ENCODE measurements at regions not wholly inside any gene's neighbourhood (a gene's known extent, or its start where the extent isn't known, plus 50 kb on each side); places are given as distances from the start of the nearest gene placed in this dataset.
A peak's percentile ranks its signal among the peaks of the same experiment; 100 is the strongest.

DNA sequence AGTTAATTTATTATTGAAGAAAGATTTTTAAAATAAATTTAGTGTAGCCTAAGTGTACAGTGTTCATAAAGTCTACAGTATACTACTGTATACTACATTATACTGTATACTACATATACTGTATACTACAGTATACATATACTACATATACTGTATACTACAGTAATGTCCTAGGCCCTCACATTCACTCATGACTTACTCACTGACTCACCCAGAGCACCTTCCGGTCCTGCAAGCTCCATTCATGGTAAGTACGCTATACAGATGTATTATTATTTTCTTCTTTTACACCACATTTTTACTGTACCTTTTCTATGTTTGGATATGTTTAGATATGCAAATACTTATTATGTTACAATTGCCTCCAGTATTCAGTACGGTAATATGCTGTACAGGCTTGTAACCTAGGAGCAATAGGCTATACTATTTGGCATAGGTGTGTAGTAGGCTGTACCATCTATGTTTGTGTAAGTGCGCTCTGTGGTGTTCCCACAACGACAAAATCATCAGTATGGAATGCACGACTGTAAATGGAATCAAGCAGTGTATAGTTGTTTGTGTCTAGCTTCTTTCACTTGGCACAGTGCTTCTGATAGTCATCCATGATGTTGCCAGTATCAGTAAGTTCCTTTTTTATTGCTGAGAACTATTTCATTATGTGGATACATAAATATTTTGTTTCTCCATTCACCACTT lies 245.7 kb downstream of the MTX2 start:
- no peak for DNase-seq (ENCODE audit: low read depth, low spot score)
- in situ Hi-C loops (cut with HindIII; ENCODE audit: low pct_unique_long_range_greater_than_20kb, low sequenced_read_pairs) = no loop called here

DNA sequence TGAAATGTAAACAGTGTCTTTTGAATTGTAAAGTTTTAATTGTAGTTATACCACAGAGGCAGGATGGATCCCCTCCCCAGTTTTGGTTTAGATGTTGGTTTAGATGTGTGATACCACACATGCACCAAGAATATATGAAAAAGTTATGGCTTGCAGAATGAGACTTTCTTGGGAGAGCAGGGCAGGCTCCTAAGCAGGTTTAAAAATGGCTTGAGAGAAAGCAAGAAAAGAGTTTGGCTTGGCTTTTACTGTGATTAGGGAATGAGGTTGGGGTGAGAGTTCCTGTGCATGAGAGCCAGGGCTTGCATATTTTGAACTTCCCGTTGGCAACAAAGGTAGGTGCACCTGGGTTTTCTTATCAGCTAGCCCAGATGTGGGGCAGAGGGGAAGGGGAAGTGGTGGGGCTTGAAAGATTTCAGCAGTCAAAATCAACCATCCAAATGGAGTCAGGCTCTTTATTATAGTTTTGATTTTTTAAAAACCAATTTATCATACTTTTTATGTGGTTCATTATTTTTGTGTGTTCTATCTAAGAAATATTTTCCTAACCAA lies 246.9 kb downstream of the MTX2 start:
- no peak for DNase-seq (ENCODE audit: low read depth, low spot score)
- in situ Hi-C loops (cut with HindIII; ENCODE audit: low pct_unique_long_range_greater_than_20kb, low sequenced_read_pairs) = no loop called here

DNA sequence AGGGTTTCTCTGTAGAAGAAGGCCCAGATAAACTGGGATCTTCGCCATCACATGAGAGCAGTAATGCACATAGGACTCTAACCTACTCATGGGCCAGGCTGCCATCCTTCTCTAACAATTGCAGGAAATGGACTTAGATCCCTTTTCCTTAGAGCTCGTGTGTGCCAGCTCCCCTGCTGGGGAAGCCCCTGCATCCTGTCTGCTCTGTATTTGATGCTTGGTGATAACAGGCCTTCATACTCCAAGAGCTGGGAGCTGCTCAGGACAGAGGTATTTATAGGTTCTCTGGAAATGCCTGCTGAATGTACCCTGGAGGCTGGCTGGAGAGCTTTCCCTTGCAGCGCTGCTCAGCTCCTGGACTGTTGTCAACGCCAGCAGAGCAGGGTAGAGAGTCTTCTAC lies 249.6 kb downstream of the MTX2 start:
- DNase-seq (ENCODE audit: low read depth, low spot score) = no peak

DNA sequence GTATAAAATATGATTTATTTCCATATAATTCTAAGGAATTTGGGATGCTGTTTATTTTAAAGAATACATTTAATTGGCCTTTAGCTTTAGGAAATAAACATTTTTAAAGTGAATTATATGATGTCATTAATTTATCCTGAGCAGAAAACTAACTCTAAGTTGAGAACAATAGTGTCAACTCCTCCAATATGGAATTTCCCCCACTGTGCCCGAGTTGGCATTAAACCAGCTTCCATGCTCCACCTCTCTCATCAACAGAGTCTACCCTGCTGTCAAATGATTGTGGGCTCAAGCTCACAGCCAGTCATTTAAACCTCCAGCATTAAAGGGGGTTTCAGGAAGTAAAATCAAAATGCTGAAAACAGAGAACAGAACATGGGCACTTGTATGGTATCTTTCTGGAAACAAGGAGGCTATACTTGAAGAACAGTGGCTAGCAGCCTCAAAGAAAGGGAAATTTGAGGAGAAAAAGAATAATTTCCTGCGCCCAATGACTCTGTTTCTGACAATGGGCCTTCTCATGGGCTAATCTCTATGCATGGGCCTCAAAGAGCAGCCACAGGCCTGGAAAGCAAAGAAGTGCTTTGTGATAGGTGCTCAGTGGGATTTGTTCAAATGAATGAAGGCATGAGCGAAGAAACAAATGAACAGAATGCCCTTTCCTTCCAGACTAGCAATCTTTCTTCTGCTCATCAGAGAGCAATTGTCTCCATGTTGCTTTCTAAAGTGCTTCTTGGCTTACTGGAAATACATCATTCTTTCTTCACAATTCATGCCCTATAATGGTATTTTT lies 252.8 kb downstream of the MTX2 start:
- peak; percentile 89 for DNase-seq (ENCODE audit: low read depth, low spot score)

More for the DNA sequence above, 249.6 kb downstream of the MTX2 start:
- in situ Hi-C loops (cut with HindIII; ENCODE audit: low pct_unique_long_range_greater_than_20kb, low sequenced_read_pairs) = no loop called here

DNA sequence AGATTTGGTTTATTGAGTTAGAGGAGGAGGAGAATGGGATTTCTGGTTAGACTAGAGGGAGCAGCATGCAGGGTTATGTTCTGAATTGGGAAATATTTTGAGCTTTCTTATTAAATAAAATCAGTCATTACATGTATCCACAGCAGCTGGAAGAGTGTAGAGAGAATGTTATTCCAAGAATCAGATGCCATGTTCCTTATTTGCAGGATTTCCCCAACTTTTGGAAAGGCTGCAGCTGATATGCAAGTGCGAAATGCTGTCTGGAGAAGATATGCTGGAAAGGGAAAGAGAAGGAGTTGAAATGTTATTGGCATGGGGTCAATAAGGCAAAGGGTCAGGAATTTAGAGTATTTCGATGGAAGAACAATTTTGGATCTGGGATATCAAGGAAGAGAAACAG lies 255.8 kb downstream of the MTX2 start:
- DNase-seq (ENCODE audit: low read depth, low spot score) = no peak
- in situ Hi-C loops (cut with HindIII; ENCODE audit: low pct_unique_long_range_greater_than_20kb, low sequenced_read_pairs) = no loop called here

More for the DNA sequence above, 252.8 kb downstream of the MTX2 start:
- in situ Hi-C loops (cut with HindIII; ENCODE audit: low pct_unique_long_range_greater_than_20kb, low sequenced_read_pairs) = no loop called here

DNA sequence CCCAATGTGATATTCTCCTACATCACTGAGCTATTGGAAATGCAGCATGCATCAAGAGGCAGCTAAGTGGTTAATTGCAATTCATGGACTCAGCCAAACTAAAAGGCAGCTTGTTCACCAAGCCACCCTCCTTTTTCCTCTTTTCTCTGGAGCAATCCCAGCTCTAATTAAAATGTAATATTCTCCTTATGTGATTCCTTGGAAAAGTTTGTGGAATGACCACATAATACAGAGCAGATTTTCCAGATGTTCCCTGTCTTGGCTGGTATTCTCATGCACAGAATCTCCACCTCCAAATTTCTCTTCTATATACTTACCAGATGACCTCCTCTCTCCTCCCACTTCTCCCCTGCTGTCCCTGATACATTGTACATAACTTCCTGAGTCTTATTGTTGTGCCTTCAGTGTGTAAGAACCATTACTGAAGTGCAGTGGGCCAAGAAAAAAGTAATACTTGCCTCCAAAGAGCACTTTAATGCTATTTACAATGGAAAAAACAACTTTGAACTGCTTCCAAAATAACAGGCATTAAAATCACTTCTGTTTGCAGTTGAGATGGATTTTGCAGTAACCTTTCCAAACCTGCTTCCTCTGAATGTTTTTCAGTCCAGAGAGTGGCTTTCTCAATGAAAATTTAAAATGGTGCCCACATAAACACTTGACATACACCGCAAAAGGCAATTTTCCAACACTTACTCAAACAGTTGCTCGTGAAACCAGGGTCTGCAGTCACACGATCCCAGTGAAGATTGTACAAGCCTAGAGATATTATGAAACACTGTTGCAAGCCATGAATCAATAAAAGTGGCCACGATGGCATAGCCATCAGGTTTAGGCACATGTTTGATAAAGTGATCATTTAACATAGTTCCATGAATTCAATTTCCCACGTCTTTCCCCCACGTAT lies 258.0 kb downstream of the MTX2 start:
- in situ Hi-C loops (cut with HindIII; ENCODE audit: low pct_unique_long_range_greater_than_20kb, low sequenced_read_pairs) = no loop called here
- no peak for DNase-seq (ENCODE audit: low read depth, low spot score)

DNA sequence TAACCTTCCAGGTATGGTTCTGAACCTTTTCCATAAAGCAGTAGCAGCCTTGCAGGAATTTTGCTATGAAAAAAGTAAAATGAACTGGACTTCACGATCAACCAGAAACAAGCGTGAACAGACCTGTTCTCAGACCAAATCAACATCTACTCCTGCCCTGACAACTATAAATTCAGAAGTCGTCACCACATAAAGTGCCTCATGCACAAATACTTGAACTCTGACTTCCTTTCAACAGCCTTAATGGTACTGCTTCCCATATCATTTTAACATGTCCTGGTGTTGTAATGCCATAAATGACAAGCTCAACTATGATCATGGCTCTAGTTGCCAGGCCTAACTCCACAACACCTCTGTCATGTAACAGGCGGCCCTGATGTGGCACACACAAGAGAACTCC lies 262.4 kb downstream of the MTX2 start:
- DNase-seq (ENCODE audit: low read depth, low spot score) = no peak
- in situ Hi-C loops (cut with HindIII; ENCODE audit: low pct_unique_long_range_greater_than_20kb, low sequenced_read_pairs) = no loop called here

DNA sequence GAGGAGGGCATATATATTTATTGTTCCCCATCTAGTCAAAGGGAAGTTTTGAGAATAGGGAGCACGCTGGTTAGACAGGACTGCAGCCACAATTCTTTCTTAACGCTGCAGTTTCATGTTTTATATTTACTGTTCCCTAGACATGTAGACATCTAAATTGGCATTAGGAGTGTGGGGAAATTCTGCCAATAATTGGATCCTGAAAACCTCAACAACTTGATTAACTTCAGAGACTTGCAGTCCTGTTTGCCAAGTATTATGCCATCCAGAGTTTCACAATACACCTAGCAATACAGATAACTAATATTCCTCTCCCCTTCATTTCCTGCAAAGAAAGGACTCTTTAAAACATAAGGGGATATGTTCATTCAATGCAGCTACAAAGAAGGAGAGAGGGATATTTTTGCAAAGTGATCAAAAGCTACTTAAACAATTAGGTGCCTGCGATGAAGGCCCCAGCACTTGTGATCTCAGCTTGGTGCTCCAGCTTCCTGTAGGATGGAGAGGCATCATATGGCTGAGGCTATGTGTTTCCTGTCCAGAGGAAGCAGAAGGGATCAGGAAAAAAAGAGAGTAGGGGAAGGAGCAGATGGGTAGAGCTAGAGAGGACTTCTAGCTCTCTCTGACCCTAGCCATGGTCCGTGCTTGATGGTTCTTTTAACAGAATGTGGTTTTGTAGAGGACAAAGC lies 264.4 kb downstream of the MTX2 start:
- DNase-seq (ENCODE audit: low read depth, low spot score) = no peak
- in situ Hi-C loops (cut with HindIII; ENCODE audit: low pct_unique_long_range_greater_than_20kb, low sequenced_read_pairs) = no loop called here

DNA sequence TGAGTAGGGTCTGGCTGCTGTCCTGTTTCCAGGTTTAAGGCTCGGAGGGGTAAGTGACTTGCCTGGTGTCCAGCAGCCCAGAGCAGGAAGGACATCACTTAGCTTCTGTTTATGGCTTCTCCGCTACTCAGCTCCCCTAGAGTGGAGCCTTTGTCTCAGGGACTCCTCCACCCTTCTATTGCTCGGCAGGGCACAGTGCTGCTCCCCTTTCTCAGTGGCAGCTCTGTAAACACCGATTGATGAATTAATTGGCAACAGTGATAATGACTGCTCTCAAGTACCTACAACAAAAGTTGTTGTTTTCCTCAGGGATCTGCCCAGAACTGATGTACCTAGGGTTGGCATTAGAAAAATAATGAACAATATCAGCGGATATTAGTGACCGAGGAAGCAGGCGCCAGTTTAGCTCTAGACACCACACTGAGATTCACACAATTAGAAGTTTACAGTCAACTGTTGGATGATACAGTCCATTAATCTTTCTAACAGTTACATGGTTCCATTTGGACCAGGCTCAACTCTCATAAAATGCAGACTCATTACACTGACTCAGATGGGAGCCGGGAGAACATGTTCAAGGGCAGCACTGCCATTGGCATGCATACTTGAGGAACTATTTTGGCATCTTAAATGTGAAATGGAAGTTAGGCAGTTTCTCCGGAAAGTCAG lies 265.7 kb downstream of the MTX2 start:
- in situ Hi-C loops (cut with HindIII; ENCODE audit: low pct_unique_long_range_greater_than_20kb, low sequenced_read_pairs) = no loop called here
- no peak for DNase-seq (ENCODE audit: low read depth, low spot score)

DNA sequence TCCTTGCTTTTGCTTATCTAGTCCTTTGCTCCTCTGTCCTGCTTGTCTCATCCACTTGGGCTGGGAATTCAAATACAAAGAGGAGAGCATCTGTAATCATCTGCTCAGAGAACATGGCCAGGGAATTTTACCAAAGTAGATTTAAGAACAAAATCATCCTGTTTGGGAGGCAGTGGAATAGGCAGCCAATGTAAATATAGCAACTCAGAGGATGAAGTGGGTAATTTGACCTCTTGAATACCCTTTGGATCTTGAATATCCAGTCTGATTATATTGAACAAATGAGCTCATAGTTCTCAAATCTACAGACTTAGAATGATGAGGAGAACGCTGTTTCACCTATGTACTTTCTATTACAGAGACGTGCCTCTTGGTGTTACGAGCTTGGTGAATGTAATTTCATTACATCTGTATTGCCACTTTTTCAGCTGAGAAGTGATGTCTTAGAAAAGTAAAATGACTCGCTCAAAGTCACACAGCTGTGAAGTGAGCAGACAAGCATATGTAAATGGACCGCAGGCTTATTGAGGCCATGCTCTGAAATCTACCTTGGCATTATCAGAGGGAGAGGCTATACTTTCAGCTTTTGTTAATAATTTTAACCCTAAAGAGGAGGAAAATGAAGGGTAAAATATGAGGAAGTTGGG lies 266.3 kb downstream of the MTX2 start:
- no peak for DNase-seq (ENCODE audit: low read depth, low spot score)
- in situ Hi-C loops (cut with HindIII; ENCODE audit: low pct_unique_long_range_greater_than_20kb, low sequenced_read_pairs) = no loop called here

DNA sequence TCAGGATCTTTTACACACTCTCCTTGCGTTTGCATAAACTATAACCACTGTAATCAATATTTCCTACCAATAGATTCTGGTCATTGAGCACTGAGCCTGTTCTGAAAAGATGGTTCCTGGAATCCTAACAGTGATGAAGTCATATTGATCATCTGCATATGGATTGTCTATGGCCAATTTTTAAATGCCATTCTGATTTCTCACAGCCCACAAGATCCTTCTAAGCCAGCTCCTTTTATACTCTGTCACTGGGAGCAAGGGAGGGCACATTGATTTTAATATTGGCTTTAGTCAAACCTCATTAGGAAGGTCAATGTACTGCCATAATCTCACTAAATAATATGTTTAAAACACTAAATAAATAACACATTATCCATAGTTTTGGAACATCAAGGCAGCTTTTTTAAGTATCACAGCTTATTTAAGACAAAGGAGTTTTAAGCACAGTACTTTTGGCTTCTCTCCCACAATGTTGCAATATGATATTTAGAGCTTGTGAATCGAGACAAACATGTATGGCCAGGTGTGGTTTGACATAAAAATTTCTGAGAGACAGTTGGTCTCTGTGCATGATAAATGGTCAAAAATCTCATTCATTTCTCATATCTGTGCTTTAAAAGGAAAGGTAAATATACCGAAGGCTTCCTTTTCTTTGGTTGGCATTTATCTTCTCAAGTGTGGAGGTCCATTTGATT lies 267.3 kb downstream of the MTX2 start:
- no peak for DNase-seq (ENCODE audit: low read depth, low spot score)
- in situ Hi-C loops (cut with HindIII; ENCODE audit: low pct_unique_long_range_greater_than_20kb, low sequenced_read_pairs) = no loop called here

DNA sequence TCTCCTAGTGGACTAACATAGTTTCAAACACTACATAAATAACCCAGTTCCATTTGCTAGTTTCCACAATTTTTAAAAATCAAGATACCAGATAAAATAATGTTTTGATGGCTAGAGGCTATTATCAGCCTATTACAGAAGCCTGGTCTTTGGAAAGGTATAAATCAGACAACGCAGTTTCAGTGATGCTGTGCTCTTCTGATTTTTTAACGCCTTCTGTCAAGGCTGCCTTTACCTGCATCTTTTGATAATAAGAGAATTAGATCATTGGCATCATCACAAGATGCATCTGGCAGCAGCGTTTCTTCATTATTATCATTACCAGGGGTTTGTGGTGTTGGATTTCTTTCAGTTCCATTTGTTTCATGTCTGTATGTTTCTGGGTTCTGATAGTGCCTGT lies 268.7 kb downstream of the MTX2 start:
- DNase-seq (ENCODE audit: low read depth, low spot score) = no peak
- in situ Hi-C loops (cut with HindIII; ENCODE audit: low pct_unique_long_range_greater_than_20kb, low sequenced_read_pairs) = no loop called here

DNA sequence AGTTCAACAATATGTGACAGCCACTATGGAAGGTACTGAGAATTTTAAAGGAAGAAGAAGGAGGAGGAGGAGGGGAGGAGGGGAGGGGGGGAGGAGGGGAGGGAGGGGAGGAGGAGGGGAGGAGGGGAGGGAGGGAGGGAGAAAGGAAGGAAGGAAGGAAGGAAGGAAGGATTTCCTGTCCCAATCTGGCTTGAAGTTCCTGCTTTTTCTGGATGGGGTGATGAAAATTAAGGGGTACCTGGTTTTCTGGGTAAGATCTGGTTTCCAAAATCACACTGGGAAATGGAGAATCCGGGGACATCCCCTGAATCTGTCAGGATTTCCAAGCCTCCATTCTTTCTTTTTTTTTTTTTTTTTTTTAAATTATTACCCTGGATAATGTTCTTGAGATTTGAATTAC lies 271.8 kb downstream of the MTX2 start:
- in situ Hi-C loops (cut with HindIII; ENCODE audit: low pct_unique_long_range_greater_than_20kb, low sequenced_read_pairs) = no loop called here
- no peak for DNase-seq (ENCODE audit: low read depth, low spot score)

DNA sequence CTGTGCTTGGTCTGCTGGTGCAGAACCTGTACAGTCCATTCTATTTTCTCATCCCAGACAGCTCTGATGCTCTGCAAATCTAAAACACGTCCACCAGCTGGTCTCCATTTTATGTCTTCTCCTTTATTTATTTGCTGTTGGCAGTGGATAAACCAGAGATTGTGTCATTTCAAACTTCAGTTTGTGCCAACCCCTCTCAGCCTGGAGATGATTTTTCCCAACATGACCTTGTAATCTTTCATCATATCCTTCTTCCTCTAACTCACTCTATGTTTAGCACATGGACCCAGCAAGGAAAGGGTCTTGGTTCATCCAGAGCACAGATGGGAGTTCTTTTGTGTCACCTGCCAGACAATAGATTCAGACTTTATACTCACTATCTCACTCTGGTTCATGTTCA lies 273.2 kb downstream of the MTX2 start:
- no peak for DNase-seq (ENCODE audit: low read depth, low spot score)
- in situ Hi-C loops (cut with HindIII; ENCODE audit: low pct_unique_long_range_greater_than_20kb, low sequenced_read_pairs) = no loop called here

DNA sequence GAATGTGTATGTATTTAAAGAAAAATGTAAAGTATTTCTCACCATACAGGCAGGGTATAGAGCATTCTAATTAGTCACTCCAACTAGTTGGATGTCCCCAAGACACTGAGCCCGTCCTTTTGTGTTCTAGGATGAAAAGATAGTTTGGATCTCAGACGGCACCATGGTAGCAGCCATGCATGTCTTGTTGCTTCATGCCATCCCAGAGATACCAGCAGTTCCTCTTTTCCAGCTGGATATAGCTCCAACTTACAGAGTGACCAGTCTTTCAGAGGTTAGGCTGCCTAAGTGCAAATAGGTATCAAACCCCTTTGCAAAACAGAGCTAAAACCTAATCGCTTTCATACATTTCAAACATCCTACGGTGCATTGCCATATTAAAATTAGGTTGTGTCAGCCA lies 275.3 kb downstream of the MTX2 start:
- DNase-seq (ENCODE audit: low read depth, low spot score) = no peak
- in situ Hi-C loops (cut with HindIII; ENCODE audit: low pct_unique_long_range_greater_than_20kb, low sequenced_read_pairs) = no loop called here
